ENCODE measurements at regions not wholly inside any gene's neighbourhood (a gene's known extent, or its start where the extent isn't known, plus 50 kb on each side); places are given as distances from the start of the nearest gene placed in this dataset.

GRCh38 chr18:43952398-43952797 lies 675.1 kb upstream of the SYT4 start:
- TF ChIP-seq ESRRG (CRISPR knock-in tag; IDR thresholded peaks at IDR 0.05) (no peak), PATZ1 (CRISPR knock-in tag; IDR thresholded peaks at IDR 0.05; ENCODE audit: borderline replicate concordance) (no peak), ZFP3 (CRISPR knock-in tag; IDR thresholded peaks at IDR 0.05) (no peak), ZNF70 (CRISPR knock-in tag; IDR thresholded peaks at IDR 0.05) (no peak)

All from SK-N-SH treated with all-trans-retinoic acid at 6 μM for 48 hours (cell line).